ENCODE measurements at regions not wholly inside any gene's neighbourhood (a gene's known extent, or its start where the extent isn't known, plus 50 kb on each side); places are given as distances from the start of the nearest gene placed in this dataset.

GRCh38 chr2:22894761-22895160, 490.2 kb upstream of the KLHL29 start:
- TF ChIP-seq CTCF (IDR thresholded peaks at IDR 0.05; ENCODE audit: insufficient read depth, low read length, poor library complexity, severe bottlenecking) (no peak), EZH2phosphoT487 (conservative IDR thresholded peaks at IDR 0.05; ENCODE audit: low read length) (no peak)
